NCI-H2227 (cell line): ENCODE measurements at regions not wholly inside any gene's neighbourhood (a gene's known extent, or its start where the extent isn't known, plus 50 kb on each side); places are given as distances from the start of the nearest gene placed in this dataset.
"Not testable (repeated sequence)": the region's sequence is repeated elsewhere in the genome, so short reads cannot be mapped to it uniquely, and the experiment has no call there.

Experiments used
- DNase-seq: peaks from one replicate; lab custom pipeline; 2025; ENCODE audit not compliant: unreplicated experiment; lab: John Stamatoyannopoulos, UW

- no peak for DNase-seq
These were observed 89.3 kb downstream of the MRPL14 start for GRCh38 chr6:44037847-44038542.

DNA sequence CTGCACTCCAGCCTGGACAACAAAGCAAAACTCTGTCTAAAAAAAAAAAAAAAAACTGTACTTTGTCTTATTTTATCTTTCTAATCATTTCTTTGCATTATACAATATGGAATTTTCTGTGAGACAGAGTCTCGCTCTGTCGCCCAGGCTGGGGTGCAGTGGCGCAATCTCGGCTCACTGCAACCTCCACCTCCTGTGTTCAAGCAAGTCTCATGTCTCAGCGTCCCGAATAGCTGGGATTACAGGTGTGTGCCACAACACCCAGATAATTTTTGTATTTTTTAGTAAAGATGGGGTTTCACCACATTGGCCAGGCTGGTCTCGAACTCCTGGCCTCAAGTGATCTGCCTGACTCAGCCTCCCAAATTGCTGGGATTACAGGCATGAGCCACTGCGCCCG is 90.0 kb downstream of the MRPL14 start:
- not testable (repeated sequence) for DNase-seq

GRCh38 chr6:44036699-44037101 is 90.6 kb downstream of the MRPL14 start:
- no peak for DNase-seq

DNA sequence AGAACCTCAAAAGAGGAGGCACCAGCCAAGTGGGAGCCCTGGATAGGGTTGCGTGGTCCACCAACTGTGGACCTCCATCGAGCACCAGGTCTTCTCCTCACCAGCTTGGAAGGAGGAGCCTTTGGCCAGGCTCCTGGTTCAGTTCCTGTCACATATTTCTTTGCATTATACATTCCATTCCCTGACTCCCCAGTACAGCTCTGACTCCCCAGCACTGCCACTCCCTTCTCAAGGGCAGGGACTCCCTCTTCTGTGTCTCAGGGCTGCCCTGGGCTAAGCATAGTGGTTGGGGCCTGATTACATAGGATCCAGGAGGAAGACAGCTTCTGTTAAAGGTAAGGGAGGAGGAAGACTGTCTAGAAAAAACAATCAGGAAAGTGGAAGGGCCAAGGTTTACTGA is 91.1 kb downstream of the MRPL14 start:
- no peak for DNase-seq

DNA sequence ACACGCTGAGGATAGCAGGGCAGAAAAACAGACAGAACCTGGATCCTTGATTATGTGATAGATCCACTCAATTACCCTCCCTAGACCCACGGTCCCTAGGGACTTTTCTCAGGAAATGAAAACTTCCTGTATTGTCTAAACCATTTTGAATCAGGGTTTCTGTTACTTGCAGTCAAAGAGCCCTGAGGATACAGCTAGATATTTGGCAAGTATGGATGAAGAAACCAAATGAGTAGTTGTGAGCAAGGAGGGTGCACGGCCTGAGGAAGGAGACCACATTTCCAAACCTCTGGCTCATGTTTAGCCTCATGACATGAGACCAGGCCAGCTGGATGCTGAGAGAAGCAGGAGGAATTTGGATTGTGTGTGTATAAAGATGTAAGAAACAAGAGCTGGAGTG is 91.6 kb downstream of the MRPL14 start:
- DNase-seq: no peak

DNA sequence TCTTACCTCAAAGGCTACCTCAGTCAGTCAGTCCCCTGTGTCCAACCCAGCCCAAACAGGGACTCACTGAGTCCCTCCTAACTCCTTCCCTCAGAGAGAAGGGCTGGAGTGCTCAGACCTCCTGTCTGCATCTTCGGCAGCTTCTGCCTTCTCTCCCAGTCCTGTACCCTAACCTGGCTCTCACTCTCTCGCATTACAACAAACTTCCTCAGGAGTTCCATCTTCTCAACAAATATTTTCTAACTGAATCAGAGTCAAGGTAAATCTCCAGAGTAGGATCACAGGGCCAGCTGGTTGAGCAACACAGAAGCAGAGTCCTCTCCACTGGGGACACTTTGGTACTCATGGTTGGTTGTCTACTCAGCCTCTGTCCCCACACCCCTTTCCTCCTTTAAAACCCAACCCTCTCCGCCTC is 92.3 kb downstream of the MRPL14 start:
- no peak for DNase-seq

DNA sequence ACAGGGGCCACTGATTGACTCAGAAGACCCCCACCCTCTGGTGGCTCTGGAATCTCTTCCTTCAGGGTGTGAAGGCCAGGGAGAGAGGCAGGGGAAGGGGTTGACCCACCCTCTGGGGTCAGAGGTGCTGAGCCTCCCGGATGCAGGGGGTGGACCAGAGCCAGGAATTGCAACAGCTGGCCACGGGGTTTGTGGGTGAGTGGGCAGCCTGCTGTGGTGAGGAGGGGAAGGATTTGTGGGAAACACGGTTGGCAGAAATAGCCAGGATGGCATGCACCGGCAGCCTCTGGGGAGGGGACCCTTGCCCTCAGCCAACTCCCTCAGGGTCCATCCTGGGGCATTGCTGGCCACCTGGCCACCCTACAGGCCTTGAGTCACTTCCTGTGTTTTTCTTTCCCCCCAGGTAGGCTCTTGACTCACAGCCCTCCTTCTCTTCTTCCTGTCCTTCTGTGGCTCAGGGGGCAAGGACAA is 92.8 kb downstream of the MRPL14 start:
- no peak for DNase-seq

DNA sequence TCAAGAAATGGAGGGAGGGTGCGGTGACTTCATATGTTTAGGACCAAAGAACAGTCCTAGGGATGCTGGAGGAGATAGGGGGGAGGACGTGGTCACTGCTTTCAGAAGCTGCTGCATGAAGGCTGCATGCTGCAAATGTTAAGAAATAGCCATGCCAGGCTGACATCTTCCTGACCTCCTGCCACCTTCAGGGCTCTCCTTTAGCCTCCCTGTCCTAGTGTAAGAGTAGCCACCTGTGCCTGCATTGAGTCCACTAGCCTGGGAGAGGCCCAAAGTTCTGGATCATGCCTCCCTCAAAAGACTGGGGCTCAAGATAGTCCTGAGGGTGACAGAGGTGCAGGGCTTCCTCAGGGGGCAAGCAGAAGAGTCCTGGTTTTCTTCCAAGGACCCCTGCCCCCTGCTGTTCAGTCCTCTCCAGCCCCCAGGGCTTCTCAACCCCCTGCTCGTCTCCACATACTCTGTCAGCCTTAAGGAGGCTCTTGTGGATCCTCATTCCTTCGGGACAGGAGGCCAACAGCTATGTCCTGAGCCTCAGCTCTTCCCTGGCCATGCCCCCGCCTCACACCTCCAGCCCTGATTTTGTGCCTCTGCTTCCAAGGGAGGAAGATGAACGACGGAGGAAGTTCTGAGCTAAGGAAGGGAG is 96.3 kb downstream of the MRPL14 start:
- no peak for DNase-seq

GRCh38 chr6:44029444-44030185 is 97.6 kb downstream of the MRPL14 start:
- DNase-seq: no peak

DNA sequence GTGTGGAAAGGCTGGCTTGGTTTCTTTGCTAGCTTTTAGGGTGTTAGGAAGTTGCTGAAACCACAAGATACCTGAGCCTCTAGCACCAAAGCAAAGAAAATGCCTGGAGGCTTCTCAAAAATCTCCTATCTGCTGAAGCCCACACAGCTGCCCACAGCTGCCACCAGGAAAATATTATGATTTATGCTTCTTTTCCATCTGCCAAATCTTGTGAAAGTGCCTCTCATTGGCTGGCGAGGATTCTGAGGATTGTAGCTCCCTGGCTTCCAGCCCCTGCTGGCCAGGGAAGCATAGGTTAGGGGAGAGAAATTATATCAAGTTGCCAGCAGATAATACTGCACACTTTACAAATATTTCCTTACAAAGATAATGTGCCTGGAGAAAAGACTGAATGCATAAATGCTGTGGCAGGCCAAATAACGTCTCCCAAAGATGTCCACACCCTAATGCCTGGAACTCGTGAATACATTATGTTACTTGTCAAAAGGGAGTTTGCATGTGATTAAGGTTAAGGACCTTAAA is 98.4 kb downstream of the MRPL14 start:
- DNase-seq: no peak

GRCh38 chr6:44025226-44025625 is 102.0 kb downstream of the MRPL14 start:
- no peak for DNase-seq

DNA sequence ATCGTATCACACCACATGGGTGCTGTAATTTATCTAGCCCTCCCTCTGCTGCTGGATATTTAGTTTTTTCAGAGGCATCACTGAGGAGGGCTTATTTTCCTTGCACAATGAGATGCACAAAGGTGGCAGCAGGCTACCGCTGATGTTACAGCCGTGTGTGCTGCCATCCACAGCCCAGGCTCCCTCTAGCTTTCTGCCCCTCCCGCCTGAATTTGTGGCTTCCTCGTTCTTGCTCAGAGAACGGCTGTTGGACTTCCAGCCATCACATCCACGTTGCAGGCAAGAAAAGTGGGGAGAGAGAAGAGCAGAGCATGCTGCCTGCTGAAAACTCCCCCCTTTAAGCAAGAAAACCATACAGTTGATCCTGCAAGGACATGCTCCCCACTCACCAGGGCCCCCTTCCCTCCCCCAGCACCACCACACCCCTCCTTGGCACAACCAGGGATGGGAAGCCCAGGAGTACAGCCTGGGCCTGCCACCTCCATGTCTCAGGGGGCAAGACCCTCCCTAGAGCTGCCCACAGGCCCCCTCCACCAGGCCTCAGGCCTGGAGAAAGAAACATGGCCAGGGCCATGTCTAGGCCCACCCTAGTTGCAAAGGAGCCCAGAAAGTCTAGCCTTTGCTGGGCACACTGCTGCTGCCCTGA is 102.6 kb downstream of the MRPL14 start:
- DNase-seq: no peak

- no peak for DNase-seq
These were observed 103.4 kb downstream of the MRPL14 start for GRCh38 chr6:44023586-44024454.

GRCh38 chr6:44022671-44023352 is 104.4 kb downstream of the MRPL14 start:
- DNase-seq: no peak

GRCh38 chr6:44022296-44022661 is 105.0 kb downstream of the MRPL14 start:
- no peak for DNase-seq

DNA sequence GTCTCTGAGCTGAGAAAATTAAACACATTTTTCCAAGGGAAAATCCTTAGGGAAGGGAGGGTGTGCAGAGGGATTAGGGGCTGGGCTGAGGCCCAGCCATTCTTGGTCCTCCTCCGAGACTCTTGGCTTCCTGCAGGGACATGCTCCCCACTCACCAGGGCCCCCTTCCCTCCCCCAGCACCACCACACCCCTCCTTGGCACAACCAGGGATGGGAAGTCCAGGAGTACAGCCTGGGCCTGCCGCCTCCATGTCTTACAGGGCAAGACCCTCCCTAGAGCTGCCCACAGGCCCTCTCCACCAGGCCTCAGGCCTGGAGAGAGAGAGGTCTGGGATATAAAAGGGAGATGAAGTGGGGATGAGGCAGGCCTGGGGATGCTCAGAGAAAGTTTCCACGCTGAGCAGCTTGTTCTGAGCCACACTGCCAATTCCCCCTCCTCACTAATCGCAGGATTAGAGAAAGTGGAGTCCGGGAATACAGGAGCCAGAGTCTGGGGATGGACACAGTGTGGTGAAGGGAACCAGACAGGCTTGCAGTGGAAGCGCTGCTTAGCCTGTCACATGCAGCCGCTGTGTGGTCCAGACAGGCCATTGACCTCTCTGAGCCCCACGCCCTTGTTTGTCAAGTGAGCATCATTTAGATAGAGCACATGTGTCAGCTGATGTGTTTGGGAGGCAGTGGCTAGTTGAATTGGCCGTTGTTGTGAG is 105.5 kb downstream of the MRPL14 start:
- DNase-seq: no peak

DNA sequence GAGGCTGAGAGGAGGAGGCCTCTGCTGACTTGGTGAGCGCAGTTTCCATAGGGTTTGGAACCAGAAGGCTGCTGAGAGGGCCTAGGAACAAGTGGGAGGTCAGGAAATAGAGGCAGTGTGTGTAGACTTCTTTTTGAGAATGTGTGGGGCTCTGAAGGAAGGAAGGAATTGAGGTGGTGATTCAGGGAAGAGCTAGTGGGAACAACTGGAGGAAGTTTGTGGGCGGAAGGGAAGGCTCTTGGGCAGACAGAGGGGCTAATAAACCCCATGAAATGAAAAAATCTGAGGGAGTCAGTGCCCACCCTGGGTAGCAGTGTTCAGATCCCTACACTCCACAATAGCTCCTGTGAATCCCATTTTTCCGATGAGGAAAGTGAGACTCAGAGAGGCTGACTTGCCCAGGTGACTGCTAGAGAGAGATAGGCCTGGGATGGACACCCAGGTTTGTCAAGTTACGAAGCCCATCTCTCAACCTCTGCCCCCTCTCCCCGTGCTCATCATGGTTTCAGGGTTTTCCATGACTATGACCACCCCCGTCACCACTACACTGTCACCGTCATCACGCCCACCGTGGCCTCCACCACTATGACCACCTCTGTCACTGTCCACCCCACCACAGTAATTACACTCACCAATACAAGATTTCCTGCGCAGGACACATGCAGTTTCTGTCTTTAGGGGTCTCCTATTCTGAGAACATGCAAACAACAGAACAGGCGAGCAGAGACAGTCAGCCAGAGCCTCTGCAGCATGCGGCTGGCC is 106.4 kb downstream of the MRPL14 start:
- DNase-seq: no peak

- no peak for DNase-seq
These were observed 107.1 kb downstream of the MRPL14 start for GRCh38 chr6:44020148-44020547.
